ENCODE measurements at regions not wholly inside any gene's neighbourhood (a gene's known extent, or its start where the extent isn't known, plus 50 kb on each side); places are given as distances from the start of the nearest gene placed in this dataset.

DNA sequence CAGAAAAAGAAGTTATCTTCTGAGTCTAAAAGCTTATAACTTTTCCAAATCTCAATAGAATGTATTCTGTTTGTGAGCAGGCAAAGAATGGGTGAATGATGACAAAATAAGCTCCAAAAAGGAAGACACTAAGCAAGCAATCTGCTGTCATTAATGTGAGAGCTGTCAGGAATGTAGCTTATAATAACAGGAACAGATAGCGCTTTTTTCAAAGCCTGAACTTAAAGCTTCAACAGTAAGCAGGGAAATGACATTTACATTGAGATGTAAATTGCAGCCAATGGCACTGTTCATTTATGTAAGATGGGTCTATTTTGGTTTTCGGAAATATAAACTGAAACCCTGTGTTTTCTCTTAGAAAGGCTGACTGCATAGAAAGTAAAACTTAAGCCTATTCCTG, 1005.9 kb downstream of the PDHA2 start:
- TF ChIP-seq, protein P1, sequence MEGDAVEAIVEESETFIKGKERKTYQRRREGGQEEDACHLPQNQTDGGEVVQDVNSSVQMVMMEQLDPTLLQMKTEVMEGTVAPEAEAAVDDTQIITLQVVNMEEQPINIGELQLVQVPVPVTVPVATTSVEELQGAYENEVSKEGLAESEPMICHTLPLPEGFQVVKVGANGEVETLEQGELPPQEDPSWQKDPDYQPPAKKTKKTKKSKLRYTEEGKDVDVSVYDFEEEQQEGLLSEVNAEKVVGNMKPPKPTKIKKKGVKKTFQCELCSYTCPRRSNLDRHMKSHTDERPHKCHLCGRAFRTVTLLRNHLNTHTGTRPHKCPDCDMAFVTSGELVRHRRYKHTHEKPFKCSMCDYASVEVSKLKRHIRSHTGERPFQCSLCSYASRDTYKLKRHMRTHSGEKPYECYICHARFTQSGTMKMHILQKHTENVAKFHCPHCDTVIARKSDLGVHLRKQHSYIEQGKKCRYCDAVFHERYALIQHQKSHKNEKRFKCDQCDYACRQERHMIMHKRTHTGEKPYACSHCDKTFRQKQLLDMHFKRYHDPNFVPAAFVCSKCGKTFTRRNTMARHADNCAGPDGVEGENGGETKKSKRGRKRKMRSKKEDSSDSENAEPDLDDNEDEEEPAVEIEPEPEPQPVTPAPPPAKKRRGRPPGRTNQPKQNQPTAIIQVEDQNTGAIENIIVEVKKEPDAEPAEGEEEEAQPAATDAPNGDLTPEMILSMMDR (optimal IDR thresholded peaks at IDR 0.05 in 1 of 3, IDR thresholded peaks at IDR 0.05 in 1 of 3, conservative IDR thresholded peaks at IDR 0.05 in 1 of 3; ENCODE audit: extremely low read depth in 1 of 3, insufficient read depth in 2 of 3, low read length in 3 of 3), result no peak
- TF ChIP-seq EZH2 (IDR thresholded peaks at IDR 0.05; ENCODE audit: low read length), result no peak

Measured in keratinocyte (primary cell).